ENCODE measurements at regions not wholly inside any gene's neighbourhood (a gene's known extent, or its start where the extent isn't known, plus 50 kb on each side); places are given as distances from the start of the nearest gene placed in this dataset.
"Not testable (repeated sequence)": the region's sequence is repeated elsewhere in the genome, so short reads cannot be mapped to it uniquely, and the experiment has no call there.

GRCh38 chr2:126264625-126265024 is 391.3 kb upstream of the GYPC start:
- DNase-seq: no peak

GRCh38 chr2:126269911-126270310 is 386.0 kb upstream of the GYPC start:
- no peak for DNase-seq

- DNase-seq: no peak
Measured at GRCh38 chr2:126270587-126270986, 385.4 kb upstream of the GYPC start.

GRCh38 chr2:126272401-126272800 is 383.6 kb upstream of the GYPC start:
- no peak for DNase-seq

- no peak for DNase-seq
Measured at GRCh38 chr2:126275098-126275497, 380.9 kb upstream of the GYPC start.

GRCh38 chr2:126276268-126276667 is 379.7 kb upstream of the GYPC start:
- not testable (repeated sequence) for DNase-seq

- no peak for DNase-seq
Measured at GRCh38 chr2:126288362-126288761, 367.6 kb upstream of the GYPC start.

GRCh38 chr2:126293962-126294361 is 362.0 kb upstream of the GYPC start:
- DNase-seq: not testable (repeated sequence)

GRCh38 chr2:126299469-126299976 is 356.4 kb upstream of the GYPC start:
- DNase-seq: no peak

GRCh38 chr2:126300348-126300747 is 355.6 kb upstream of the GYPC start:
- no peak for DNase-seq

GRCh38 chr2:126302043-126302442 is 353.9 kb upstream of the GYPC start:
- peak in 1 of 3 experiments; percentile 5 for DNase-seq

GRCh38 chr2:126303113-126303512 is 352.8 kb upstream of the GYPC start:
- peak in 1 of 3 experiments; percentile 38 for DNase-seq

- DNase-seq: no peak
Measured at GRCh38 chr2:126304154-126304553, 351.8 kb upstream of the GYPC start.

GRCh38 chr2:126306539-126306938 is 349.4 kb upstream of the GYPC start:
- no peak for DNase-seq

GRCh38 chr2:126307740-126308139 is 348.2 kb upstream of the GYPC start:
- DNase-seq: no peak

GRCh38 chr2:126309185-126309584 is 346.8 kb upstream of the GYPC start:
- DNase-seq: no peak

- DNase-seq: no peak
Measured at GRCh38 chr2:126312579-126312978, 343.4 kb upstream of the GYPC start.

- no peak for DNase-seq
Measured at GRCh38 chr2:126315828-126316227, 340.1 kb upstream of the GYPC start.

GRCh38 chr2:126317790-126318431 is 338.0 kb upstream of the GYPC start:
- no peak for DNase-seq

GRCh38 chr2:126322342-126322741 is 333.6 kb upstream of the GYPC start:
- DNase-seq: no peak

- no peak for DNase-seq
Measured at GRCh38 chr2:126325202-126325601, 330.8 kb upstream of the GYPC start.

- no peak for DNase-seq
Measured at GRCh38 chr2:126329173-126329572, 326.8 kb upstream of the GYPC start.

GRCh38 chr2:126342457-126342856 is 313.5 kb upstream of the GYPC start:
- no peak for DNase-seq

GRCh38 chr2:126343136-126343535 is 312.8 kb upstream of the GYPC start:
- no peak for DNase-seq

GRCh38 chr2:126344493-126344892 is 311.5 kb upstream of the GYPC start:
- DNase-seq: no peak

All from NCI-H1417 (cell line).